ENCODE measurements at regions not wholly inside any gene's neighbourhood (a gene's known extent, or its start where the extent isn't known, plus 50 kb on each side); places are given as distances from the start of the nearest gene placed in this dataset.

- no peak for DNase-seq (ENCODE audit: low read depth in 2 of 3, low spot score in 1 of 3)
Observed at GRCh38 chr5:128591598-128592455, 53.8 kb upstream of the FBN2 start.

- DNase-seq (ENCODE audit: low read depth in 2 of 3, low spot score in 1 of 3) = no peak
Observed at GRCh38 chr5:128596071-128596470, 58.0 kb upstream of the FBN2 start.

- DNase-seq (ENCODE audit: low read depth in 2 of 3, low spot score in 1 of 3) = no peak
Observed at GRCh38 chr5:128597156-128597555, 59.1 kb upstream of the FBN2 start.

GRCh38 chr5:128613128-128613527, 75.1 kb upstream of the FBN2 start:
- DNase-seq (ENCODE audit: low read depth in 2 of 3, low spot score in 1 of 3) = no peak

- no peak for DNase-seq (ENCODE audit: low read depth in 2 of 3, low spot score in 1 of 3)
Observed at GRCh38 chr5:128613766-128614165, 75.7 kb upstream of the FBN2 start.

- DNase-seq (ENCODE audit: low read depth in 2 of 3, low spot score in 1 of 3) = no peak
Observed at GRCh38 chr5:128615578-128615977, 77.5 kb upstream of the FBN2 start.

- DNase-seq (ENCODE audit: low read depth in 2 of 3, low spot score in 1 of 3) = no peak
Observed at GRCh38 chr5:128626536-128627090, 88.6 kb upstream of the FBN2 start.

- DNase-seq (ENCODE audit: low read depth in 2 of 3, low spot score in 1 of 3) = no peak
Observed at GRCh38 chr5:128627939-128628338, 89.9 kb upstream of the FBN2 start.

GRCh38 chr5:128629157-128629556, 91.1 kb upstream of the FBN2 start:
- no peak for DNase-seq (ENCODE audit: low read depth in 2 of 3, low spot score in 1 of 3)

- no peak for DNase-seq (ENCODE audit: low read depth in 2 of 3, low spot score in 1 of 3)
Observed at GRCh38 chr5:128630121-128630520, 92.1 kb upstream of the FBN2 start.

- DNase-seq (ENCODE audit: low read depth in 2 of 3, low spot score in 1 of 3) = no peak
Observed at GRCh38 chr5:128631771-128632170, 93.7 kb upstream of the FBN2 start.

GRCh38 chr5:128632264-128632663, 94.2 kb upstream of the FBN2 start:
- DNase-seq (ENCODE audit: low read depth in 2 of 3, low spot score in 1 of 3) = no peak

- DNase-seq (ENCODE audit: low read depth in 2 of 3, low spot score in 1 of 3) = no peak
Observed at GRCh38 chr5:128633901-128634300, 95.9 kb upstream of the FBN2 start.

GRCh38 chr5:128635379-128635778, 97.3 kb upstream of the FBN2 start:
- no peak for DNase-seq (ENCODE audit: low read depth in 2 of 3, low spot score in 1 of 3)

GRCh38 chr5:128636361-128636760, 98.3 kb upstream of the FBN2 start:
- no peak for DNase-seq (ENCODE audit: low read depth in 2 of 3, low spot score in 1 of 3)

GRCh38 chr5:128637031-128637430, 99.0 kb upstream of the FBN2 start:
- DNase-seq (ENCODE audit: low read depth in 2 of 3, low spot score in 1 of 3) = no peak

GRCh38 chr5:128641861-128642260, 103.8 kb upstream of the FBN2 start:
- DNase-seq (ENCODE audit: low read depth in 2 of 3, low spot score in 1 of 3) = no peak

- DNase-seq (ENCODE audit: low read depth in 2 of 3, low spot score in 1 of 3) = no peak
Observed at GRCh38 chr5:128644863-128645262, 106.8 kb upstream of the FBN2 start.

GRCh38 chr5:128645581-128645980, 107.5 kb upstream of the FBN2 start:
- DNase-seq (ENCODE audit: low read depth in 2 of 3, low spot score in 1 of 3) = no peak

GRCh38 chr5:128646176-128646575, 108.1 kb upstream of the FBN2 start:
- no peak for DNase-seq (ENCODE audit: low read depth in 2 of 3, low spot score in 1 of 3)

GRCh38 chr5:128649192-128649591, 111.1 kb upstream of the FBN2 start:
- DNase-seq (ENCODE audit: low read depth in 2 of 3, low spot score in 1 of 3) = no peak

GRCh38 chr5:128662997-128663396, 125.0 kb upstream of the FBN2 start:
- DNase-seq (ENCODE audit: low read depth in 2 of 3, low spot score in 1 of 3) = no peak
